OCI-LY1 (cell line): ENCODE measurements at regions not wholly inside any gene's neighbourhood (a gene's known extent, or its start where the extent isn't known, plus 50 kb on each side); places are given as distances from the start of the nearest gene placed in this dataset.

Experiments used
- H2AFZ ChIP-seq: fragments of 200-600 bp; sonication (generic), shearing (Covaris generic); 2 replicates; pipeline ENCODE4 v1.6.0; 2014; ENCODE audit warnings: antibody characterized with exemption, mild to moderate bottlenecking, low read length
- H3F3A ChIP-seq: fragments of 200-600 bp; sonication (generic), shearing (Covaris generic); 2 replicates; pipeline ENCODE4 v1.6.0; 2014; ENCODE audit warnings: mild to moderate bottlenecking, antibody characterized with exemption, low read length, moderate library complexity; ENCODE audit not compliant: insufficient read depth
- H3K27ac ChIP-seq: fragments of 200-600 bp; sonication (generic); 2 replicates; pipeline ENCODE4 v1.5.1; 2014; ENCODE audit warnings: low read length, mixed run types, mild to moderate bottlenecking, low read depth; ENCODE audit not compliant: poor library complexity, severe bottlenecking
- H3K27me3 ChIP-seq: fragments of 200-600 bp; sonication (generic); 2 replicates; pipeline ENCODE4 v1.6.0; 2014; ENCODE audit warnings: antibody characterized with exemption, mild to moderate bottlenecking, low read length, moderate library complexity; ENCODE audit not compliant: insufficient read depth
- H3K36me3 ChIP-seq: fragments of 200-600 bp; sonication (generic); 2 replicates; pipeline ENCODE4 v1.6.1; 2014; ENCODE audit warnings: mild to moderate bottlenecking, antibody characterized with exemption, low read length, moderate library complexity, mixed read lengths; ENCODE audit not compliant: insufficient read depth
- H3K4me1 ChIP-seq: fragments of 200-600 bp; sonication (generic); 2 replicates; pipeline ENCODE4 v1.5.1; 2014; ENCODE audit warnings: mild to moderate bottlenecking, low read length, moderate library complexity; ENCODE audit not compliant: insufficient read depth, severe bottlenecking
- H3K4me2 ChIP-seq: fragments of 200-600 bp; sonication (generic), shearing (Covaris generic); 2 replicates; pipeline ENCODE4 v1.6.1; 2014; ENCODE audit warnings: low read length
- H3K4me3 ChIP-seq: fragments of 200-600 bp; sonication (generic); 2 replicates; pipeline ENCODE4 v1.5.1; 2014; ENCODE audit warnings: low read length, low read depth, mild to moderate bottlenecking, mixed read lengths; ENCODE audit not compliant: poor library complexity, severe bottlenecking
- H3K79me2 ChIP-seq: fragments of 200-600 bp; shearing (Covaris generic); 2 replicates; pipeline ENCODE4 v1.6.1; 2016; ENCODE audit warnings: mixed run types, low read length, mixed read lengths; ENCODE audit not compliant: insufficient read depth
- H3K9ac ChIP-seq: fragments of 200-600 bp; sonication (generic), shearing (Covaris generic); 2 replicates; pipeline ENCODE4 v1.6.1; 2014; ENCODE audit warnings: mild to moderate bottlenecking, low read length, mixed read lengths
- H3K9me2 ChIP-seq: fragments of 200-600 bp; sonication (generic), shearing (Covaris generic); 2 replicates; pipeline ENCODE4 v1.6.1; 2014; ENCODE audit warnings: low read depth, mild to moderate bottlenecking, low read length, mixed read lengths
- H3K9me3 ChIP-seq: fragments of 200-600 bp; shearing (Covaris generic); 2 replicates; pipeline ENCODE4 v1.6.1; 2014; ENCODE audit warnings: low read length, mixed read lengths
- H4K20me1 ChIP-seq: fragments of 200-600 bp; sonication (generic), shearing (Covaris generic); 2 replicates; pipeline ENCODE4 v1.6.0; 2016; ENCODE audit warnings: mild to moderate bottlenecking, low read length; ENCODE audit not compliant: insufficient read depth
- CTCF ChIP-seq: fragments of 200-600 bp; sonication (generic), shearing (Covaris generic); IDR thresholded peaks from 2 replicates; pipeline ENCODE4 v1.5.1; 2017; ENCODE audit warnings: mild to moderate bottlenecking, antibody characterized with exemption, low read length, moderate library complexity, mixed read lengths
- EZH2 ChIP-seq: fragments of 200-600 bp; sonication (generic), shearing (Covaris generic); IDR thresholded peaks from 2 replicates; pipeline ENCODE4 v1.8.0; 2017; ENCODE audit warnings: borderline replicate concordance, mixed run types, mild to moderate bottlenecking, antibody characterized with exemption, low read length, moderate library complexity, mixed read lengths

GRCh38 chr7:46011059-46011458 lies 90.0 kb upstream of the IGFBP3 start:
- Histone ChIP-seq H3K27me3 (no peaks in the 10 kb centered on the region; the same call in 1 of the 2 replicates), H4K20me1 (no peaks in the 10 kb centered on the region), H2AFZ (no peak overlapping the region), H3K27ac (no peak overlapping the region), H3K36me3 (no peaks in the 10 kb centered on the region), H3K9me2 (no peaks in the 10 kb centered on the region; the same call in 1 of the 2 replicates), H3K9me3 (no peaks in the 10 kb centered on the region), H3K4me2 (no peak overlapping the region), H3K4me3 (no peak overlapping the region), H3F3A (no peaks in the 10 kb centered on the region), H3K79me2 (no peaks in the 10 kb centered on the region), H3K4me1 (no peaks in the 10 kb centered on the region), H3K9ac (no peak overlapping the region)
- TF ChIP-seq CTCF (no peak), EZH2 (no peak)

GRCh38 chr7:46009211-46009610 lies 88.1 kb upstream of the IGFBP3 start:
- no peaks in the 10 kb centered on the region; the same call in 1 of the 2 replicates for H3K9me2 ChIP-seq
- no peaks in the 10 kb centered on the region for H3F3A ChIP-seq
- no peak overlapping the region for H3K27ac ChIP-seq
- no peaks in the 10 kb centered on the region for H3K4me1 ChIP-seq
- no peaks in the 10 kb centered on the region for H4K20me1 ChIP-seq
- H3K79me2 ChIP-seq, result no peaks in the 10 kb centered on the region
- H3K9ac ChIP-seq, result no peak overlapping the region
- H3K4me2 ChIP-seq, result no peak overlapping the region
- no peaks in the 10 kb centered on the region; the same call in 1 of the 2 replicates for H3K27me3 ChIP-seq
- no peaks in the 10 kb centered on the region for H3K36me3 ChIP-seq
- H3K4me3 ChIP-seq, result no peak overlapping the region
- TF ChIP-seq EZH2, result no peak
- no peak for TF ChIP-seq CTCF
- H3K9me3 ChIP-seq, result no peaks in the 10 kb centered on the region
- H2AFZ ChIP-seq, result no peak overlapping the region

GRCh38 chr7:46007990-46008643 lies 87.0 kb upstream of the IGFBP3 start:
- Histone ChIP-seq H3K36me3 (no peaks in the 10 kb centered on the region), H4K20me1 (no peaks in the 10 kb centered on the region), H3K9me2 (no peaks in the 10 kb centered on the region; the same call in 1 of the 2 replicates), H3K9ac (no peak overlapping the region), H3F3A (no peaks in the 10 kb centered on the region), H3K4me1 (no peaks in the 10 kb centered on the region), H3K79me2 (no peaks in the 10 kb centered on the region), H3K9me3 (no peaks in the 10 kb centered on the region), H3K4me3 (no peak overlapping the region), H3K27me3 (no peaks in the 10 kb centered on the region; the same call in 1 of the 2 replicates), H3K4me2 (no peak overlapping the region), H3K27ac (no peak overlapping the region), H2AFZ (no peak overlapping the region)
- TF ChIP-seq CTCF (no peak), EZH2 (no peak)
